Adrenal gland (tissue), 5 donors: ENCODE measurements at regions not wholly inside any gene's neighbourhood (a gene's known extent, or its start where the extent isn't known, plus 50 kb on each side); places are given as distances from the start of the nearest gene placed in this dataset.

Experiments used
- POLR2A ChIP-seq, 2 donors: fragments of 450-650 bp; IDR thresholded peaks; one replicate each; pipeline ENCODE4 v1.6.1; 2017; ENCODE audit warnings: antibody characterized with exemption in 2 of 2, mild to moderate bottlenecking in 2 of 2, moderate library complexity in 1 of 2
- TF ChIP-seq, protein P1 (sequence below), 6 experiments: fragments of 450-650 bp in 4 of 6; fragments of 200-600 bp in 2 of 6; sonication (generic) in 1 of 6; IDR thresholded peaks; 1 replicate in 5 of 6; 2 replicates in 1 of 6; pipeline versions ENCODE4 v1.5.1 to v1.8.0; 2016 to 2021; ENCODE audit warnings: antibody characterized with exemption in 6 of 6, mild to moderate bottlenecking in 2 of 6, moderate library complexity in 1 of 6
- donor health status: DM: no; HTN: no; CAD: no.

- TF ChIP-seq, protein P1, sequence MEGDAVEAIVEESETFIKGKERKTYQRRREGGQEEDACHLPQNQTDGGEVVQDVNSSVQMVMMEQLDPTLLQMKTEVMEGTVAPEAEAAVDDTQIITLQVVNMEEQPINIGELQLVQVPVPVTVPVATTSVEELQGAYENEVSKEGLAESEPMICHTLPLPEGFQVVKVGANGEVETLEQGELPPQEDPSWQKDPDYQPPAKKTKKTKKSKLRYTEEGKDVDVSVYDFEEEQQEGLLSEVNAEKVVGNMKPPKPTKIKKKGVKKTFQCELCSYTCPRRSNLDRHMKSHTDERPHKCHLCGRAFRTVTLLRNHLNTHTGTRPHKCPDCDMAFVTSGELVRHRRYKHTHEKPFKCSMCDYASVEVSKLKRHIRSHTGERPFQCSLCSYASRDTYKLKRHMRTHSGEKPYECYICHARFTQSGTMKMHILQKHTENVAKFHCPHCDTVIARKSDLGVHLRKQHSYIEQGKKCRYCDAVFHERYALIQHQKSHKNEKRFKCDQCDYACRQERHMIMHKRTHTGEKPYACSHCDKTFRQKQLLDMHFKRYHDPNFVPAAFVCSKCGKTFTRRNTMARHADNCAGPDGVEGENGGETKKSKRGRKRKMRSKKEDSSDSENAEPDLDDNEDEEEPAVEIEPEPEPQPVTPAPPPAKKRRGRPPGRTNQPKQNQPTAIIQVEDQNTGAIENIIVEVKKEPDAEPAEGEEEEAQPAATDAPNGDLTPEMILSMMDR (IDR thresholded peaks at IDR 0.05), result no peak
- TF ChIP-seq POLR2A (IDR thresholded peaks at IDR 0.05), result no peak
These were observed 254.7 kb downstream of the PLOD2 start for GRCh38 chr3:145906301-145906700.
